Keratinocyte (primary cell): ENCODE measurements at regions not wholly inside any gene's neighbourhood (a gene's known extent, or its start where the extent isn't known, plus 50 kb on each side); places are given as distances from the start of the nearest gene placed in this dataset.

ENCODE experiments used
- DNase-seq: peaks from one replicate; pipeline ENCODE4 v3.0.0-alpha.2; 2011; ENCODE audit warnings: low read depth, missing footprints, low spot score
- FAIRE-seq: peaks from 2 replicates; lab custom pipeline; 2011; peaks lifted over from hg19 to GRCh38; lab: Jason Lieb, UNC
- H2AFZ ChIP-seq: 2 replicates; pipeline ENCODE4 v1.6.0; 2012; ENCODE audit warnings: low read length, control low read depth, inconsistent platforms; ENCODE audit not compliant: control insufficient read depth
- H3K27ac ChIP-seq: 2 replicates; pipeline ENCODE4 v1.5.1; 2011; ENCODE audit warnings: low read length; ENCODE audit not compliant: control insufficient read depth, insufficient read depth
- H3K27me3 ChIP-seq: 3 replicates; pipeline ENCODE4 v1.6.0; 2011; ENCODE audit warnings: low read length; ENCODE audit not compliant: control insufficient read depth, insufficient read depth; ENCODE audit errors: extremely low read depth
- H3K36me3 ChIP-seq, 2 experiments: 2 replicates in 1 of 2; 3 replicates in 1 of 2; pipeline ENCODE4 v1.5.1; 2011; ENCODE audit warnings: low read length in 2 of 2, mild to moderate bottlenecking in 1 of 2; ENCODE audit not compliant: control insufficient read depth in 2 of 2, insufficient read depth in 2 of 2; ENCODE audit errors: extremely low read depth in 1 of 2
- H3K4me1 ChIP-seq: 3 replicates; pipeline ENCODE4 v1.5.1; 2011; ENCODE audit warnings: low read length; ENCODE audit not compliant: control insufficient read depth, insufficient read depth; ENCODE audit errors: extremely low read depth
- H3K4me2 ChIP-seq: 3 replicates; pipeline ENCODE4 v1.6.0; 2011; ENCODE audit warnings: low read depth, low read length; ENCODE audit not compliant: control insufficient read depth, insufficient read depth; ENCODE audit errors: extremely low read depth
- H3K4me3 ChIP-seq, 3 experiments: fragments of 200-600 bp in 1 of 3; sonication (generic) in 1 of 3; 2 replicates in 2 of 3; 3 replicates in 1 of 3; pipeline ENCODE4 v1.5.1; 2011 to 2016; ENCODE audit warnings: low read length in 3 of 3, mild to moderate bottlenecking in 3 of 3, control low read depth in 2 of 3, inconsistent platforms in 1 of 3, low read depth in 1 of 3, mixed read lengths in 1 of 3, mixed run types in 1 of 3, moderate library complexity in 1 of 3; ENCODE audit not compliant: control insufficient read depth in 2 of 3, insufficient read depth in 2 of 3; ENCODE audit errors: extremely low read depth in 1 of 3
- H3K79me2 ChIP-seq: 2 replicates; pipeline ENCODE4 v1.6.0; 2012; ENCODE audit warnings: low read length; ENCODE audit not compliant: control insufficient read depth, insufficient read depth
- H3K9ac ChIP-seq: 3 replicates; pipeline ENCODE4 v1.6.0; 2011; ENCODE audit warnings: low read length; ENCODE audit not compliant: control insufficient read depth, insufficient read depth; ENCODE audit errors: extremely low read depth
- H3K9me1 ChIP-seq: 3 replicates; pipeline ENCODE4 v1.6.0; 2011; ENCODE audit warnings: low read length; ENCODE audit not compliant: control insufficient read depth, insufficient read depth; ENCODE audit errors: extremely low read depth
- H3K9me3 ChIP-seq: 2 replicates; pipeline ENCODE4 v1.5.1; 2012; ENCODE audit warnings: low read depth, low read length; ENCODE audit not compliant: control insufficient read depth
- H4K20me1 ChIP-seq: 3 replicates; pipeline ENCODE4 v1.6.0; 2011; ENCODE audit warnings: low read length; ENCODE audit not compliant: control insufficient read depth, insufficient read depth; ENCODE audit errors: extremely low read depth
- EZH2 ChIP-seq: IDR thresholded peaks from one replicate; pipeline ENCODE4 v1.6.1; 2012; ENCODE audit warnings: inconsistent platforms, mild to moderate bottlenecking, low read length, moderate library complexity
- dilution Hi-C: fragments of 300-500 bp; cut with MboI; formaldehyde crosslinking; loops from one replicate; pipeline ENCODE4 v1.7.0; 2020; ENCODE audit warnings: low sequenced_read_pairs; ENCODE audit not compliant: extremely low pct_ligation_motif_present
- TF ChIP-seq, protein P1 (sequence below), 3 experiments: IDR thresholded peaks in 1 of 3; conservative IDR thresholded peaks in 1 of 3; optimal IDR thresholded peaks in 1 of 3; 2 replicates in 2 of 3; 3 replicates in 1 of 3; pipeline versions ENCODE3 to v1.5.1; 2011; ENCODE audit warnings: low read length in 3 of 3, mild to moderate bottlenecking in 3 of 3, moderate library complexity in 2 of 3, control low read depth in 1 of 3, inconsistent platforms in 1 of 3; ENCODE audit not compliant: insufficient read depth in 2 of 3; ENCODE audit errors: extremely low read depth in 1 of 3

DNA sequence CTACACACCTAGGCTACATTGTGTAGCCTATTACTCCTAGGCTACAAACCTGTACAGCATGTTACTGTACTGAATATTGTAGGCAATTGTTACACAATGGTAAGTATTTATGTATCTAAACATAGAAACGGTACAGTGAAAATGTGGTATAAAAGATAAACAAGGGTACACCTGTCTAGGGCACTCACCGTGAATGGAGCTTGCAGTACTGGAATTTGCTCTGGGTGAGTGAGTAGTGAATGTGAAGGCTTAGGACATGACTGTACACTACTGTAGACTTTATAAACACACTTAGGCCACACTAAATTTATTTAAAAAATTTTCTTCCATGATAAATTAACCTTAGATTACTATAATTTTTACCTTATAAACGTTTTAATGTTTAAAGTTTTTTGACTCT is 171.7 kb upstream of the NCAM1 start:
- Histone ChIP-seq H3K27ac (no peak overlapping the region), H3K4me3 (no peak overlapping the region), H3K9me3 (no peaks in the 10 kb centered on the region), H2AFZ (no peak overlapping the region), H4K20me1 (no peaks in the 10 kb centered on the region), H3K4me2 (no peak overlapping the region), H3K4me1 (peaks cover 5% of the 10 kb centered on the region), H3K79me2 (no peaks in the 10 kb centered on the region), H3K9ac (no peak overlapping the region), H3K36me3 (no peaks in the 10 kb centered on the region), H3K27me3 (no peaks in the 10 kb centered on the region), H3K9me1 (no peaks in the 10 kb centered on the region)
- dilution Hi-C loops: no loop called here
- no peak for TF ChIP-seq EZH2
- TF ChIP-seq, protein P1, sequence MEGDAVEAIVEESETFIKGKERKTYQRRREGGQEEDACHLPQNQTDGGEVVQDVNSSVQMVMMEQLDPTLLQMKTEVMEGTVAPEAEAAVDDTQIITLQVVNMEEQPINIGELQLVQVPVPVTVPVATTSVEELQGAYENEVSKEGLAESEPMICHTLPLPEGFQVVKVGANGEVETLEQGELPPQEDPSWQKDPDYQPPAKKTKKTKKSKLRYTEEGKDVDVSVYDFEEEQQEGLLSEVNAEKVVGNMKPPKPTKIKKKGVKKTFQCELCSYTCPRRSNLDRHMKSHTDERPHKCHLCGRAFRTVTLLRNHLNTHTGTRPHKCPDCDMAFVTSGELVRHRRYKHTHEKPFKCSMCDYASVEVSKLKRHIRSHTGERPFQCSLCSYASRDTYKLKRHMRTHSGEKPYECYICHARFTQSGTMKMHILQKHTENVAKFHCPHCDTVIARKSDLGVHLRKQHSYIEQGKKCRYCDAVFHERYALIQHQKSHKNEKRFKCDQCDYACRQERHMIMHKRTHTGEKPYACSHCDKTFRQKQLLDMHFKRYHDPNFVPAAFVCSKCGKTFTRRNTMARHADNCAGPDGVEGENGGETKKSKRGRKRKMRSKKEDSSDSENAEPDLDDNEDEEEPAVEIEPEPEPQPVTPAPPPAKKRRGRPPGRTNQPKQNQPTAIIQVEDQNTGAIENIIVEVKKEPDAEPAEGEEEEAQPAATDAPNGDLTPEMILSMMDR (optimal IDR thresholded peaks at IDR 0.05 in 1 of 3, IDR thresholded peaks at IDR 0.05 in 1 of 3, conservative IDR thresholded peaks at IDR 0.05 in 1 of 3; ENCODE audit: extremely low read depth in 1 of 3, insufficient read depth in 2 of 3, low read length in 3 of 3): no peak
- FAIRE-seq (no peak), DNase-seq (no peak)

DNA sequence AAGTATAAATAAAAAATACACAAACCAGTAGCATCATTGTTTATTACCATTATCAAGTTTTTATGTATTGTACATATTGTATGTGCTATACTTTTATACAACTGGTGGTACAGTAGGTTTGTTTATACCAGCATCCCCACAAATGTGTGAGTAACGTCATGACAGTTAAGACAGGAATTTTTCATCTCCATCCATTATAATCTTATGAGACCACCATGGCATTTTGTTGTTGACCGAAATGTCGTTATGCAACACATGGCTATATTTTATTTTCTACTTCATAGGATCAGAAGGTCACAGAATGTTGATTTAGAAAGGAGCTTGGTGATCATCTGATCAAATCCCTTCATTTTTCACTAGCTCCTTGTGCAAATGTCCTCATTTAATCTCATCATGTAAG is 170.9 kb upstream of the NCAM1 start:
- Histone ChIP-seq H4K20me1 (no peaks in the 10 kb centered on the region), H3K9ac (no peak overlapping the region), H3K36me3 (no peaks in the 10 kb centered on the region), H3K9me1 (no peaks in the 10 kb centered on the region), H3K4me2 (no peak overlapping the region), H3K4me3 (no peak overlapping the region), H2AFZ (no peak overlapping the region), H3K27ac (no peak overlapping the region), H3K4me1 (peaks cover under 1% of the 10 kb centered on the region), H3K9me3 (no peaks in the 10 kb centered on the region), H3K79me2 (no peaks in the 10 kb centered on the region), H3K27me3 (no peaks in the 10 kb centered on the region)
- dilution Hi-C loops: no loop called here
- FAIRE-seq (no peak), DNase-seq (no peak)
- TF ChIP-seq, protein P1 (optimal IDR thresholded peaks at IDR 0.05 in 1 of 3, IDR thresholded peaks at IDR 0.05 in 1 of 3, conservative IDR thresholded peaks at IDR 0.05 in 1 of 3; ENCODE audit: extremely low read depth in 1 of 3, insufficient read depth in 2 of 3, low read length in 3 of 3): no peak
- no peak for TF ChIP-seq EZH2
